ENCODE measurements at regions not wholly inside any gene's neighbourhood (a gene's known extent, or its start where the extent isn't known, plus 50 kb on each side); places are given as distances from the start of the nearest gene placed in this dataset.

- no peak overlapping the region for H3K9ac ChIP-seq (replicated peaks in 1 of 4; ENCODE audit: extremely low read depth in 1 of 4, low read depth in 3 of 4, low read length in 3 of 4)
- TF ChIP-seq ATF3 (IDR thresholded peaks at IDR 0.05; ENCODE audit: insufficient read depth, low read depth, low read length) (no peak), ATF2 (IDR thresholded peaks at IDR 0.05; ENCODE audit: low read length) (no peak), KDM1A (IDR thresholded peaks at IDR 0.05; ENCODE audit: borderline replicate concordance, low read length) (no peak), RAD21 (IDR thresholded peaks at IDR 0.05 in 1 of 2, conservative IDR thresholded peaks at IDR 0.05 in 1 of 2; ENCODE audit: low read depth in 2 of 2, low read length in 2 of 2) (no peak), E2F6 (IDR thresholded peaks at IDR 0.05) (no peak), RFX5 (IDR thresholded peaks at IDR 0.05; ENCODE audit: borderline replicate concordance, low read depth, low read length) (no peak), YY1 (IDR thresholded peaks at IDR 0.05; ENCODE audit: low read depth, low read length) (no peak), KDM4A (IDR thresholded peaks at IDR 0.05; ENCODE audit: low read depth, low read length, severe bottlenecking) (no peak), SP1 (IDR thresholded peaks at IDR 0.05; ENCODE audit: low read depth, low read length) (no peak), JUN (IDR thresholded peaks at IDR 0.05; ENCODE audit: low read depth, low read length) (no peak), RBBP5 (IDR thresholded peaks at IDR 0.05; ENCODE audit: borderline replicate concordance, low read depth, low read length) (no peak)
Measured at GRCh38 chr5:17748201-17748600, 113.9 kb downstream of the TAF11L14 start.

More at GRCh38 chr5:17748201-17748600, 113.9 kb downstream of the TAF11L14 start:
- H3K14ac ChIP-seq (ENCODE audit: insufficient read length) = no peak overlapping the region
- H2BK5ac ChIP-seq (ENCODE audit: low read depth, low read length) = no peak overlapping the region
- no peaks in the 10 kb centered on the region for H3K79me2 ChIP-seq (ENCODE audit: control insufficient read depth in 1 of 2, insufficient read depth in 2 of 2, low read length in 2 of 2)
- H4K20me1 ChIP-seq (replicated peaks in 1 of 2; ENCODE audit: control insufficient read depth in 1 of 2, insufficient read depth in 2 of 2, low read length in 2 of 2) = no peaks in the 10 kb centered on the region
- H2BK20ac ChIP-seq (ENCODE audit: low read length) = no peak overlapping the region
- no peaks in the 10 kb centered on the region for H3K79me1 ChIP-seq (ENCODE audit: low read depth, low read length)
- no peak overlapping the region for H3K56ac ChIP-seq (replicated peaks; ENCODE audit: insufficient read length, low read depth, low read length)
- H2BK15ac ChIP-seq (ENCODE audit: low read length) = no peak overlapping the region
- no peak overlapping the region for H4K91ac ChIP-seq (replicated peaks; ENCODE audit: insufficient read length, low read length)
- no peak overlapping the region for H2BK120ac ChIP-seq (replicated peaks; ENCODE audit: low read depth, low read length)
- no peaks in the 10 kb centered on the region for H3K36me3 ChIP-seq (ENCODE audit: control insufficient read depth in 2 of 4, insufficient read depth in 4 of 4, low read length in 3 of 4)
- WGBS, 2 experiments (ENCODE audit: extremely low coverage in 1 of 2, insufficient coverage in 1 of 2, insufficient read length in 1 of 2, insufficient replicate concordance in 2 of 2, low coverage in 1 of 2, low lambda C conversion rate in 2 of 2, missing lambda C conversion rate in 1 of 2) = 74% methylated on average over 2 of the region's 2 CpGs; no CpG with 5 or more reads in 1 of the 2 experiments
- no peak overlapping the region for H3K4me2 ChIP-seq (ENCODE audit: insufficient read depth in 1 of 2, low read depth in 2 of 2, low read length in 2 of 2)
- H2AK5ac ChIP-seq (ENCODE audit: low read depth, low read length) = no peak overlapping the region
- H3K18ac ChIP-seq (ENCODE audit: extremely low read depth, low read length) = no peak overlapping the region
- no peak overlapping the region for H3K4me3 ChIP-seq (ENCODE audit: extremely low read depth in 1 of 4, insufficient read depth in 2 of 4, low read depth in 3 of 4, low read length in 4 of 4)
- H3K4me1 ChIP-seq (replicated peaks in 1 of 4; ENCODE audit: control insufficient read depth in 3 of 4, insufficient read depth in 4 of 4, low read length in 3 of 4) = no peaks in the 10 kb centered on the region
- no peak overlapping the region for H2AFZ ChIP-seq (ENCODE audit: low read length)
- FAIRE-seq (no peak), DNase-seq (ENCODE audit: low read depth in 1 of 2, low spot score in 2 of 2) (no peak)
- no peaks in the 10 kb centered on the region for H3K9me3 ChIP-seq (ENCODE audit: insufficient read depth in 2 of 2, low read depth in 1 of 2, low read length in 1 of 2)
- no peak overlapping the region for H2BK12ac ChIP-seq (ENCODE audit: low read depth, low read length)
- CTCF ChIA-PET (ENCODE audit: partially characterized antibody) = interaction anchor here (2.3 kb wide), 1 partner anchor 11 kb away, joined by 7 read pairs; no protein-coding TSS in a partner anchor
- H3K4ac ChIP-seq (replicated peaks; ENCODE audit: insufficient read length, low read depth, low read length) = no peak overlapping the region
- H3K27ac ChIP-seq (ENCODE audit: low read depth, low read length) = no peak overlapping the region
- H3K23me2 ChIP-seq (ENCODE audit: low read depth, low read length) = peaks cover 2% of the 10 kb centered on the region; the same call in 1 of the 2 replicates
- no peak overlapping the region for H3K23ac ChIP-seq (ENCODE audit: insufficient read length)
- H3K27me3 ChIP-seq (replicated peaks in 1 of 4; ENCODE audit: control insufficient read depth in 3 of 4, extremely low read depth in 1 of 4, insufficient read depth in 3 of 4, low read length in 3 of 4) = no peaks in the 10 kb centered on the region
- H4K5ac ChIP-seq (ENCODE audit: insufficient read length, low read depth, low read length) = no peak overlapping the region
- no peak overlapping the region for H4K8ac ChIP-seq (ENCODE audit: extremely low read depth, insufficient read depth, low read length)
- POLR2A ChIA-PET (ENCODE audit: partially characterized antibody) = no interaction called here

Data from H1 (cell line).